Fibroblast of lung (primary cell): ENCODE measurements at regions not wholly inside any gene's neighbourhood (a gene's known extent, or its start where the extent isn't known, plus 50 kb on each side); places are given as distances from the start of the nearest gene placed in this dataset.

Experiments
- CTCF ChIP-seq, 2 donors: IDR thresholded peaks in 1 of 2; conservative IDR thresholded peaks in 1 of 2; 1 replicate in 1 of 2; 2 replicates in 1 of 2; pipeline ENCODE4 v1.5.1; 2011 to 2012; ENCODE audit warnings: low read length in 2 of 2, control low read depth in 1 of 2, inconsistent platforms in 1 of 2, low read depth in 1 of 2, mild to moderate bottlenecking in 1 of 2
- EZH2 ChIP-seq: IDR thresholded peaks from 2 replicates; pipeline ENCODE4 v1.5.1; 2012; ENCODE audit warnings: low read length, control low read depth, mild to moderate bottlenecking; ENCODE audit errors: missing control alignments

- TF ChIP-seq CTCF (conservative IDR thresholded peaks at IDR 0.05 in 1 of 2, IDR thresholded peaks at IDR 0.05 in 1 of 2; ENCODE audit: low read depth in 1 of 2, low read length in 2 of 2), result no peak
- no peak for TF ChIP-seq EZH2
Measured at GRCh38 chr16:13426736-13427135, 493.2 kb upstream of the ERCC4 start.
